GM19438 (cell line): ENCODE measurements at regions not wholly inside any gene's neighbourhood (a gene's known extent, or its start where the extent isn't known, plus 50 kb on each side); places are given as distances from the start of the nearest gene placed in this dataset.
"Not testable (repeated sequence)": the region's sequence is repeated elsewhere in the genome, so short reads cannot be mapped to it uniquely, and the experiment has no call there.

ENCODE experiments used
- ATAC-seq: cut with Tn5 transposase; IDR thresholded peaks from one replicate; pipeline ENCODE4 v1.9.1; 2021; ENCODE audit warnings: low read depth; ENCODE audit not compliant: unreplicated experiment

DNA sequence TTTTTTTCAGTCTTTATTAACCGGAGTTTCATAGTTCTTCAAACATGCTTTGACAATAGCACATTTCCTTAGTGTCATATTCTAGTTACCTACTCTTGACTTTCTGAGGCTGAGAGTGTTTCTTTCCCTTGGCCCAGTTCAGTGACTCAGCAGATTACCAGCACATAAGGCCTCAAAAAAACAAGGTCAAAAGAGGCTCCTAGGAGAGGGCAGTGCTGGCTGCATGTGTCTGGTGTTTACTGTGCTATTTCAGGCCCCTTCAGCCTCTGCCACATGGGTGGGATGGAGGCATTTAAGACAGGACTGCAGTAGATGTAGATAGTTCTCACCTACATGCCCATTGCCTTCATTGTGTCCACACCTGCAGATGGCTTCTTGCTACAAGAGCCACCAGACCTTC lies 198.2 kb upstream of the SSTR4 start:
- ATAC-seq, result no peak

DNA sequence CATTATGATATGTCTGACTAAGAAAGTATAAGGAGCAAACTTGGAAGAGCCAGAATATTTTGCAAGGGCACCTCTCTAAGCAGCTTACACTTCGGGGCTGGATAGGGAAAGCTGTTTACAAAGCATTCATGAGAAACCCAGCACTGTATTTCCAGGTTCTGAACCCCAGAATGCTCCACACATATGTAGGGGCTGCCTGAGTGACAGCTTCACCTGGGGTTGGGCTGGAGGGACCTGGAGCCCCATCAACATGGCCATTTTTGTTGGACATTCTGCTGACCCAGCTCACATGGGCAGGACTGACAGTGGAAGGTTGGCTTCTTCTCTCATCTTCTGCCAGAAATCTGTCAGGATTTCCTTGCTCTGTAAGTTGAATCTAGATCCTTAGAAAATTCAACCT lies 197.1 kb upstream of the SSTR4 start:
- ATAC-seq, result no peak

DNA sequence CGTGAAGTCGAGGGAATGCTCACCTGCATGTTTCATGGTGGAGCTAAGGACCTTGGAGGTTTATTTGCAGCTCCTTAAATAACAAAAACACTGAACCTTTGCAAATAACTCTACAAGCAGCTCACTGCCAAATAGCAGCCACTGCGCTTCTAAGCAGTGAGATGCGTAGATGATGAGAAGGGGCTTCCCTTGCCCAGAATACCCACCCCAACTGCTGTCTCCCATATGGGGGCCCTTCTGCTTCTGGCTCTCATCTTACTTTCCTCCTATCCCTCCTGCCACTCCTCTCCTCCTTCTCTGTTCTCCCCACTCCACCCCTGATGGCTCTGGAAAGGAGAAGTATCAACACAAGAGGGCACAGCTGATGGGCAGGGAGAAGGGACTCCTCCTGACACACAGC lies 193.3 kb upstream of the SSTR4 start:
- no peak for ATAC-seq

DNA sequence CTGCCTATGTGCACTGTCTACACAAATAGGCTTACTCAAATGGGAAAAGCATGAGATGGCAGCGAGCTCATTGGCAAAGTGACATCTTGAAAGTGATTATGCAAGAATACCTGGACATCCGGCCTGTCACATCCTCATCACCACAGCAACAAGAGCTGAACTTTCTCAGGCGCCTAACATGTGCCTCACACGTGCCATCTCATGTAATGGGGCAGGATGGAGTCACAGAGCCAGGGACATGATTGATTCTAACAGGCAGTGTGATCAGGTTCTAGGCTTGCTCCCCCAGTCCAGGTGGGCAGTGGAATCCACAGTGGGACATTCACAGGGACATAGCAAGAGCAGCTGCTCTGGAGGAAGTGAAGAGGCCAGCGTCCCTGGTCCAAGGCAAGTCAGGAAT lies 192.3 kb upstream of the SSTR4 start:
- no peak for ATAC-seq

DNA sequence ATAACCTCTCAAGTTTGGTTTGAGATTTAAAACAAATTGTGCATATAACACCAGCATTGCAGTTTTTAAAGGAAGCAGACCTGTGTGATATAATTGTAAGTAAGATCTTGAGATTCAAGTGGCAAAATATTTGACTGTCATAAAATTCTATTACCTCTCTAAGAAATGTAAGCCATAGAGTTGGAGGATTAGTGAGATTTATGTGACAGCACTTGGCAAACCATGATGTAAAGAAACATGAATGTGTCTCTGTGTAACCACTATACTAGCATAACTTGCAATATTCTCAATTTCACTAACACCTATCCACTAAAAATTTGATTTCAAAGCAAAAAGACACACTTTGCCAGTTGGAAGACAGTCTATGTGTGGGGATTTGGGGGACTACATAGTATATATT lies 190.2 kb upstream of the SSTR4 start:
- ATAC-seq, result no peak

DNA sequence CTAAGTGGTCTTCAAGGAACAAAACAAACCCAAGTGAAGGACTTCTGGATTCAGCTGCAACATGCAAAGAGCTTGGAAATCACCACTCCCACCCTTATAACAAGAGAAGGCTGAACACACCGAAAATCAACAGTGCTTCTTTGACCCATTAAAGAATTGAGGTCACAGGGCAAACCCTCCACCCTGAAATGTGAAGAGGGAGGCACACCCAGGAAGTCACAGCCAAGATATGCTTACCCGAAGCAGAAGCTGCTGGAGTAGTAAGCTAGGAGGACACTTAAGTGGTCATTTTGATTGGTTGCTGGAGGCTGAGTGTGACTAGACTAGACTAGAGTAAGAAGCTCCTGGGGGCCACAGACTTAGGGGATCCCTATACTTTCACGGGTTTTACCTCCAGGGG lies 188.2 kb upstream of the SSTR4 start:
- no peak for ATAC-seq

DNA sequence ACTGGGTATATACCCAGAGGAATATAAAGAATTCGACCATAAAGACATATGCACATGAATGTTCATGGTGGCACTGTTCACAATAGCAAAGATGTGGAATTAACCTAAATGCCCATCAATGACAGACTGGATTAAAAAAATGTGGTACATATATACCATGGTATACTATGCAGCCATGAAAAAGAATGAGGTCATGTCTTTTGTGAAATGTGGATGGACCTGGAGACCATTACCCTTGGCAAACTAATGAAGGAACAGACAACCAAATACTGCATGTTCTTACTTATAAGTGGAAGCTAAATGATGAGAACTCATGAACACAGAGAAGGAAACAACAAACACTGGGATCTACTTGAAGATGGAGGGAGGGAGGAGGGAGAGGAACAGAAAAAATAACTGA lies 186.7 kb upstream of the SSTR4 start:
- no peak for ATAC-seq

DNA sequence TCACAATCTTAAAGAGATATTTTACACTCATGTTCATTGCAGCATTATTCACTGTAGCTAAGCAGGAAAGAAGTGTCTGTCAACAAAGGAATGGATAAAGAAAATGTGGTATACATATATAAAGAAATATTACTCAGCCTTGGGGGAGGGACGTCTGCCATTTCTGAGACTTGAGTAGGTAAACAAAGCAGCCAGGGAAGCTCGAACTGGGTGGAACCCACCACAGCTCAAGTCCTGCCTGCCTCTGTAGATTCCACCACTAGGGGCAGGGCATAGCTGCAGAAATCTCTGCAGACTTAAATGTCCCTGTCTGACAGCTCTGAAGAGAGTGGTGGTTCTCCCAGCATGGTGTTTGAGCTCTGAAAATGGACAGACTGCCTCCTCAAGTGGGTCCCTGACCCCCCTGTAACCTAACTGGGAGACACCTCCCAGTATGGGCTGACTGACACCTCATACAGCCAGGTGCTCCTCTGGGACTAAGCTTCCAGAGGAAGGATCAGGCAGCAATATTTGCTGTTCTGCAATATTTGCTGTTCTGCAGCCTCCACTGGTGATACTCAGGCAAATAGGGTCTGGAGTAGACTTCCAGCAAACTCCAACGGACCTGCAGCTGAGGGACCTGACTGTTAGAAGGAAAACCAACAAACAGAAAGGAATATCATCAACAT lies 183.3 kb upstream of the SSTR4 start:
- not testable (repeated sequence) for ATAC-seq

DNA sequence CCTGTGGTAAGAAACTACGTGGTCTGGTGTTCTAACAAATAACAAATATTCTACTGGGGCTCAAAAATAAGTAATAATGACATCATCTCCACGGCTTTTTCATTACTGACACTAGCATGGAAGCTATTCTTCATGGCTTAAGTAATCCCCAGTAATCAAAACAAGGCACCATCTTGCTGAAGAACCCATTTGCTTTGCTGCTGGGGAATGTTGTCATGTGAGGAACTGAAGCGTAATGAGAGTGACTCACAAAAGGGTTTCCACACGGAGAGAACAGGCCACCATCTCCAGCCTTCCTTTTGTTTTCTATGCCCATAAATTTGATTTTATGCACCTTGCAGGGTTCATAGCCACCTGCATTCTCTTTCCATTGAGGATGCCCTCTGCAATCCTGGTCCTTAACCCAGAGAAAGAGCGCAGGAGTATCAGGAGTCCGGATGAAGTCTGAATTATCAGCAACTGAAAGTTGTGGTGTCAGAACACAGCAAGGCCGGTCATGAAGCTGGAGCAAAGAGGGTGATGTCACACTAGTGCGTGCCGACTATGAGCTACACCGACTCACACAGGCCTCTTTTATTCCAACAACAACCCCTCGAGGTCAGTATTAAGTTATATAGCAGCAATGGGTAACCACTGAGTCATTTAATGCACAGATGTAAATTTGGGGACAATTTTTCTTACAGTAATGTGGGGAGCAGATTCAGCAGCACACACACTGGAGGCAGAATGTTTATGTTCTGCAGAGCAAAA lies 173.7 kb upstream of the SSTR4 start:
- ATAC-seq, result no peak

DNA sequence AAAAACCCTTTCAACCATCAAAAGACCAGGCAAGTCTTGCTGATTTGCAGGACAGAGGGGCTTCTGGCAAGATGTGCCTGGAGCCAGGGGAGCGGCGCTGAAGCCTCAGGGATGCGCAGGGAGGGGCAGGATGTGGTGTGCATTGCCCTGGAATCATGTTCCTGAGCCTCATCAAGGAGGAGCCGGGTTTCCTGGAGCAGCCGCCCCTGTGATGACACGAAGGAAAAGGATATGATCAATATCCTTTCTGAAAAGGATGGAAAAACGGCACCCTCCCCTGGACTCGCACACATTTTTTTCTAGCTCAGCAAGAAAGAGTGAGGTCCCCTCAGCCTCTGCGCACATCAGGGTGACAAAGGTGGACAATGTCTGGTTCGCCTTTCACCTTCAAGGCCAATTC lies 173.1 kb upstream of the SSTR4 start:
- no peak for ATAC-seq

DNA sequence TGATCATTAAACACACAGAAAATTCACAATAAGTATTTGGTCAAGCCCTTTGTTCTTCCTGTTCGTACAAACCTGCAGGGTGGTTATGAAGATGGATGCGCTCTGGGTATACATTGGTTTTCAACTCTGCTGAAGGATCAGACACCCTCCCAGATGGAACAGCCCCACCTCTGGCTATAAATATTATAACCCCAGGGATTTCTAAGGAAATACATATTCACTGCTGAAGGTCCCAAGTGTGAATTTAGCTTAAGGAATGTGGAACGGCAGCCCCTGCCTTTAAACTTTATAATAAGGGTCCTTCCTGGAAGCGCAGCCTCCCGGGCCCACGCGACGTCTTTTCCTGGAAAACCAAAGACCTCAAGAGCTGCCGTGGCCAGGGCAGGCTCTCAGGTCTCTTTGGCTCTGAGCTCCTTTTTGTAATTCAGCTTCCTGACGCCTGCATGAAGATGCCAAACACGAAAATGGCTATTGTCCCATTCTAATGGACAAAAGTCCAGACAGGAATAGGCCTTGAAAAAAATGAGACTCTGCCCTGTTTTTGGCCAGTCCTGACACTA lies 172.4 kb upstream of the SSTR4 start:
- no peak for ATAC-seq

DNA sequence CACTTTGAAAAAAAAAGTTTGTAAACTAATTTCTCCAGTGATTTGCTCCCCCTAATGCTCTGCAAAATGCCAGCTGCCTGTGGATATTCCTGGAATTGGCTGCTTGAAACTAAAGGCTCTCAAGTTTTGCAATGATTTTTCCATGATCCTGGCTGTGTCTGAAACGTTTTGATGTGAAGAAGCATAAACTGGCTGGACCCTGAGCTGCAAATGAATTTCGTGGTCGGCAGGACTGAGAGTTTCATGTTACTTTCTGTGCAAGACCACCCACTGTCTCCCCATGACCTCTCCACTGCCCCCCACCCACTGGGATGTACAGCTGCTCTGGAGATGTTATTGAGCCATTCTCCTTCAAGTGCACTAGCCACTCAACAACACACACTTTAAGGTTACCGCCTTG lies 171.3 kb upstream of the SSTR4 start:
- no peak for ATAC-seq

DNA sequence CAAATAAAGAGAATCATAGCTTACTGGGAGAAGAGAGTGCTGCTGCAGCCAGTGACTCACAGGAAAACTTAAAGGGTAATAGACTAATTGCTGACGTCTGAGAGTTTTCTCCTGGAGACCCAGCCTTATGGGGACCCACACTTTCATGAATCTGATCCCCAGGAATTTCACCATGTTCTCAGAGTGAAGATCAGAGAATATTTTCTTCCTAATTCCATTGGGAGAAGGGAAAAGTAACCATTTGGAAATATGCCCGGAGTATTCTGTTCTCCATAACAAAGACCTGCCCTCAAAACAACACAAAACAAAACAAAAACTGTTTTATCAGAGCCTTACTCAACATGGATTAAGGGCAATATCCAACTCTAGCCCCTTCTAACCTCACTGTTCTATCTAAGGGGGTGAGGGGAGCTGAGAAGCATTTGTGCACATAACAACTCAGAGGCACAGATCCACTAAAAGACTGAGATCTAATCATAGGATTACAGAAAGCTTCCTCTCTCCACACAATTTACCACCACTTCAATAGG lies 168.2 kb upstream of the SSTR4 start:
- ATAC-seq, result no peak

DNA sequence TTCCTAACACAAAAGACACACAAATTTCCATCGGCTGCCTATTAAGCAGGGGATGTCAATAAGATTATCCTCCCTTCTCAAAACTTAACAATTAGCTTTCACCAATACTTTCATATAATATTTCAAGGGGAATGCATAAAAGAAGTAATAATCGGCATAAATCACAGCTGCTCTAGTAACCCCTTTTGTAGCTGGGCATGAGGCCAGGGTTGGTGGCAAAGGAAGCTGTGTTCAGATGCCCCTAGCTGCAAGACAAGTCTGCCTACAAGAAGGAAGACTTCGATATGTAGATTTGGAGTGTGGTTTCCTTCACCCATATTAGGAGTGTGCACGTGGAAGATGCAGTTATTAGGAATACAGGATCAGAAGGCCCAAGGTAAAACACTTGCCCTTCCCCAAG lies 156.9 kb upstream of the SSTR4 start:
- no peak for ATAC-seq

DNA sequence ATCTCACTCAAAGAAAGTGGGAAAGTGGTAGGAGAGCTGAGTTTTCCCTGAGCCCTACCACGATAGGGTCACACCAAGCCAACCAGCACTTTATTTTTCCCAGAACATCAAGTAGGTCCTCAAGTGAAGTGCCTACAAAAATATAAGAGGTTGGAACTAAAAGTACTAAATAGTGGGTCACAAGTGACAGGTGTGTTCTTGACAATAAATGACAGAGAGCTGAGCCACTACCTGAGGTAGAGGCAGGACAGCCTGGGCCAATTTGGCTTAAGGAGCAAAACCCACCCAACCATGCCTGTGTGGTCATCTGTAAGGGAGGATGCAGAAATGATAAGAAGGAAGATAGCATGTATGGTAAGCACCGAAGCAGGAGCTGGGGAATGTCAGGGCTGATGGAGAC lies 154.8 kb upstream of the SSTR4 start:
- ATAC-seq, result no peak

DNA sequence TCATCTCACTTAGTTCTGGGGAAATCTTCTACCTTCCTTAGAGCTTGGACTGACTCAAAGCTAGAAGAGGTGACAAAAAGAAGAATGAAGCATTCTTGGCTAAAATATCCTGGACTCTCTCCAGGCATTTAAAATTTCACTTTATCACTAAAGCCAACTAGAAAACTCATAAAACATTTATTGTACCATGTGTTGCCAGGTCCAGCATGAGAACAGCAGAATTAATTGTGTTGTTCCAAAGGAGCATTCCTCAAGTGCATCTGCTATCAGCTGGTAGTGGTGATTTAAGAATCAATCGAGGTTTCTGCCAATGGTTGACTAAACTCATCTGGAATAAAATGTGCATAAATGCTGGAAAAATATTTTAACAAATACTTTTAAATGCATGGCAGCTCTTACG lies 147.3 kb upstream of the SSTR4 start:
- ATAC-seq, result no peak

DNA sequence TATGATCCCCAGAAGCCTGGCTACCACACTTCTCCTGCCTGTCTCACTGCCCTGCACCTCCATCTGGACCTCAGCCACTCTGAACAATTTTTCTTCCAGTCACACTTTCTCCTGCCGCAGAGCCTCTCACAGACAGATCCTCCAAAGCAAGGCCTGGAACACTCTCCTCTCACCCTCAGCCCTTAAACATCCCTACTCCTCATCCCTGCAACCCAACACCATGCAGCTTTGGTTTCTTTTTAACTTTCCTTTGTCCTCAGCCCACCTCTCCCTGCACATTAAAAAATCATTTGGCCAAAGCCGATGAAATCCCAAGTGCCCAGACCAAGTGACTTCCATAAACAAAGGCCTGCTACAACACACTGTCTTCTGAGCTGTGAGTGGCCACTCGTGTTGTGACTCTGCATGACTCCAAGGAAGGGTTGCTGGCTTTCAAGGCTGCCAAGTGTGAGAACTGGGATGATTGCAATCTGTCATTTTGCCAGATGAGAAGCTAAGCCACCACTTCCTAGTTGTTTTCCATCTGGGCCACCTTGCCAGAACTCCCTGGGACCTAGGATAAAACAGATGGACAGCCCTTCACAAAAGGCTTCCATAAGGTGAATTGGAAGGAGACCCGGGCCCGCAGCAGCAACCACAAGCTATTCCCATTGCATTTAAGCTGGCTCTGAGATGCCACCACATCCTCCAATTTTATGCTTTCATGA lies 144.4 kb upstream of the SSTR4 start:
- ATAC-seq, result no peak

DNA sequence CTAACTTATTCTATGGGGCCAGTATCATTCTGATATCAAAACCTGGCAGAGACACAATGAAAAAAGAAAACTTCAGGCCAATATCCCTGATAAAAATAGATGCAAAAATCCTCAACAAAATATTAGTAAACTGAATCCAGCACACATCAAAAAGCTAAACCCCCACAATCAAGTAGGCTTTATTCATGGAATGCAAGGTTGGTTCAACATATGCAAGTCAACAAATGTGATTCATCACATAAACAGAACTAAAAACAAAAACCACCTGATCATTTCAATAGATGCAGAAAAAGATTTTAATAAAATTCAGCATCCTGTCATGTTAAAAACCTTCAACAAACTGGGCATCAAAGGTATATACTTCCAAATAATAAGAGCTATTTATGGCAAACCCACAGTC lies 133.9 kb upstream of the SSTR4 start:
- ATAC-seq, result no peak

DNA sequence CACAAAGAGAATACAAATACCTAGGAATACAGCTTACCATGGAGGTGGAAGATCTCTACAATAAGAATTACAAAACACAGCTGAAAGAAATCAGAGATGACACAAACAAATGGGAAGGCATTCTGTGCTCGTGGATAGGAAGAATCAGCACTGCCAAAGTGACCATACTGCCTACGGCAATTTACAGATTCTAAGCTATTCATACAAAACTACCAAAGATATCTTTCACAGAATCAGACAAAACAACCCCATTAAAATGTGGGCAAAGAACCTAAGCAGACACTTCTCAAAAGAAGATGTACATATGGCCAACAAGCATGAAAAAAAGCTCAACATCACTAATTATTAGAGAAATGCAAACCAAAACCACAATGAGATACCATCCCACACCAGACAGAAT lies 133.2 kb upstream of the SSTR4 start:
- no peak for ATAC-seq

DNA sequence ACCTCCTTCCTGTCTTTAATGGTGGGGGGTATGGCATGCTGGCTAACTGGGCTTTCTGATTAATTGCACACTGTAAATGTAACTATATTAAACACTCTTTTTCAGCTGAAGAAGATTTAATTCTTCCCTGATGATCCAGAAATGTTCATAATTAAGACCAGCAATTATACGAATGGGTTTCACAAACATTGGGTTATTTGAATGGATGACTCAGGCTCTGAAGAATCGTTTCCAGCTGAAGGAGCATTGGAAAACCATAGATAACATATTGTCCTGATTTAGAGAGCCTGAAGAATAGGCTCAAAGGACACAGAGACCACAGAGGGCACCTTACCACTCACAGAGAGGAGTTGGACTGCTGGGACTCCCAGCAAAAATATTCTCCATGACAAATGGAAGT lies 130.7 kb upstream of the SSTR4 start:
- no peak for ATAC-seq

DNA sequence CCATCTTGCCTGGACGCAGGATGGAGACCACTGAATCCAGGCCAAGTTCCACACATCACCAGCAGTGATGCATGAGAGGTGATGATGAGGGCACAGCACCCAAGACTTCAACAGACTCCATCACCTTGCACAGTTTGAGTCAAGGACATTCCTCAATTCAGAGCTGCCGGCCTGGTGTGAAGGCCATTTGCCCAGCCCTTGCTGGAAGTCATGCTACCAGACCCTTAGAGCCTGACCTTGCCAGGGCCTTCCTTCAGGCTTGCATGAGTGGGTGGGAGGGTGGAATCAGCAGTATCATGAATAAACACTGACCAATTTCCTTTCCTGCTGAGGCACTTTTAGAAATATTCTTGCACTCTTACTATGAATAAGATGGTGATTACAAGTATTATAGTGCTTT lies 130.2 kb upstream of the SSTR4 start:
- ATAC-seq, result no peak
